NCI-H2081 (cell line): ENCODE measurements at regions not wholly inside any gene's neighbourhood (a gene's known extent, or its start where the extent isn't known, plus 50 kb on each side); places are given as distances from the start of the nearest gene placed in this dataset.
"Not testable (repeated sequence)": the region's sequence is repeated elsewhere in the genome, so short reads cannot be mapped to it uniquely, and the experiment has no call there.

Source experiments
- DNase-seq, 2 experiments: peaks; one replicate each; lab custom pipeline; 2025; lab: John Stamatoyannopoulos, UW

DNA sequence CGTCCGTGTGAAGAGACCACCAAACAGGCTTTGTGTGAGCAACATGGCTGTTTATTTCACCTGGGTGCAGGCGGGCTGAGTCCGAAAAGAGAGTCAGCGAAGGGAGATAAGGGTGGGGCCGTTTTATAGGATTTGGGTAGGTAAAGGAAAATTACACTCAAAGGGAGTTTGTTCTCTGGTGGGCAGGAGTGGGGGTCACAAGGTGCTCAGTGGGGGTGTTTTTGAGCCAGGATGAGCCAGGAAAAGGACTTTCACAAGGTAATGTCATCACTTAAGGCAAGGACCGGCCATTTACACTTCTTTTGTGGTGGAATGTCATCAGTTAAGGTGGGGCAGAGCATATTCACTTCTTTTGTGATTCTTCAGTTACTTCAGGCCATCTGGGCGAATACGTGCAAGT, 488.7 kb upstream of the ZP4 start:
- DNase-seq, result not testable (repeated sequence)

DNA sequence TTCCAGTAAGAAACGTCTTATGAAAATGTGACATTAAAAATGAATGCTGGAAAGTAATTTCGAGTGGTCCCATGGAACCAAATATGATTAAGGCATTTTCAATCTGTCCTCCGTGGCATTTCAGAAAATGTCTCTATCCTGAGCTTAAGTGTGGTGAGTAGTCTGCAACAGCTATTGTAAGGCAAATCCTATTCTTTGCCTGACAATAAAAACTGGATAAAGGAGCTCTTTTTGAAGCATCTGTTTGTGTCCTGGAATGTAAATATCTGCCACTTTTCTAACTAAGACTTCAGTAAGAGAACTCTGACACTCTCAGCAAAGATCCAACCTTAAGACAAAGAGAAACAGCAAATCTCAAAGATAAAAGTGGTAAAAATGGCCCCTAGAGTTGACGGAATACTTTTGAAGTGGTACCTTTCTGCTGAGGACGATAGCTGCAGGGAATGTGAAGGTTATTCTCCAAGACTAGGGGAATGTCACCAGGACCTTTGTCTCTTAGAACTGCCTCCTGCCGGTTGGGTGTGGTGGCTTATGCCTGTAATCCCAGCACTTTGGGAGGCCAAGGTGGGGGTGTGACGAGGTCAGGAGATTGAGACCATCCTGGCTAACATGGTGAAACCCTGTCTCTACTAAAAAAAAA, 486.7 kb upstream of the ZP4 start:
- DNase-seq, result no peak

DNA sequence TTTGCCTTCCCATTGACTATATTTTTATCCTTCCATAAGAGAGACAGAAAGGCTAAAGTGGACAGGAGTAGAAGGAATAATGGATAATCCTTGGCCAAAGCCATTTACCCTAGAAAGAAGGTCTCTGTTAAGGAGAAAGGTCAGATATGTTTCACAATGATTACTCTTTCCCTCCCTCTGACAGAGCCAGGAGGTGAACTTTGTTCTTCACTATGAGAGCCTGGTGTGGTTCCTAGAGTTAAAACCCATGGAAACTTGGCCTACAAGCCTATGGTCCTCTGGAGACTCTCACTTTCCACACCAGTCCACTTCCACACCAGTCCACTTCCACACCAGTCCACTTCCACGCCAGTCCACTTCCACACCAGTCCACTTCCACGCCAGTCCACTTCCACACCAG, 479.9 kb upstream of the ZP4 start:
- DNase-seq, result no peak

DNA sequence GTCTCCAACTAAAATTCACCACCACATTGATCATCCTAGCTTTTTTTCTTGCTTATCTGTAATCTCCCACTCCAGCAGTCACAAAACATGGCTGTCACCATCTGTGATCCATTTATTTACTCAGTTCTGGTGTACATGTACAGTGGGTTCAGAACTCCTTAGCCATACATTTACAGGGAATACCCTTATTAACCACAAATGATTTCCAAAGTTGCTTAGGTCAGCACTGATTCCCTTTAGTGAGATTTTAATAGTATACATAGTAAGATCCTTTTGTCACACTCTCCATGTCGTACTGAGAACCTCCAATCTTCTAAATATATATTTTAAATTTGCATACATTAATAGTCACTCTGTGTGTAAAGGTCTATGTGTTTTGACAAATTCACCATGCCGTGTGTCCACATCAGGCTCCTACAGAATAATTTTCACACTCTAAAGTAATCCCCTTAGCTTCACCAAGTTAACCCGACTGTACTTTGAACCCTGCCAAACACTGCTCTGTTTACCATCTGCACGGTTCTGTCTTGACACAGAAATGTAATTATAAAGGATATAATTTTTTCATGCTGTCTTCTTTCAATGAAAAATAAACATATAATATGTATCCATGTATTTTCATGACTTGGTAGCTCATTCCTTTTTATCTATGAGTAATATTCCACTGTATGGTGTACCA, 473.6 kb upstream of the ZP4 start:
- no peak for DNase-seq

DNA sequence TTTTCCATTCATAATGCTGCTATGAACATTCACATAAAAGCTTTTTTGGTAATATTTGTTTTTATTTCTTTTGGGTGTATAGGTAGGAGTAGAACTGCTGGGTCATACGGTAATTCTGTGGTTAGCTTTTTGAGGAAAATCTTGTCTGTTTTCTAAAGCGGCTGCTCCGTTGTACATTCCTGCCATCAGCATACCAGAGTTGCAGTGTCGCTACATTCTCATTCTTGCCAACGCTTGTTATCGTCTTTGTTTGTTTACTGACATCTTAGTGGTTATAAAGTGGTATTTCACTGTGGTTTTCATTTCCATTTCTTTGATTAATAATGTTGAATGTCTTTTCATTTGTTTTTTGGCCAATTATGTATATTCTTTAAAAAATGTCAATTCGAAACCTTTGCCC, 469.8 kb upstream of the ZP4 start:
- no peak for DNase-seq

DNA sequence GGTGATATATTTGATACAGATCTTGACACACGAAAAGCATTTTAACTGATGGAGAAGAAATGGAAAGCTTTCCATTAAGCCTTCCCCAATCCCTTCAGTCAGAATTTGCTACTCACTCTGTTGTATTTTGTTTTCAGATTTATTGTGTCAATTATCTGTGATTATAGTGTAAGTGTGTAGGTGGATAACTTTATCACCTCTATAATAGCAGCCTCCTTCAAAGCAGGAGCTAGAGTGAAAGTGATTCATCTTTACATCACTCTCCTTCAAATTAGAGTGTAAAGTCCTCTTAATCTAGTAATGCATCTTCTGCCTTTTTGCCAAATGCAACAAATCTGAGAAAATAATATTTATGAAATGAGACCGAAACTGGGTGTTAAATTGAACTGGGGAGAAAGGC, 459.7 kb upstream of the ZP4 start:
- DNase-seq, result no peak

DNA sequence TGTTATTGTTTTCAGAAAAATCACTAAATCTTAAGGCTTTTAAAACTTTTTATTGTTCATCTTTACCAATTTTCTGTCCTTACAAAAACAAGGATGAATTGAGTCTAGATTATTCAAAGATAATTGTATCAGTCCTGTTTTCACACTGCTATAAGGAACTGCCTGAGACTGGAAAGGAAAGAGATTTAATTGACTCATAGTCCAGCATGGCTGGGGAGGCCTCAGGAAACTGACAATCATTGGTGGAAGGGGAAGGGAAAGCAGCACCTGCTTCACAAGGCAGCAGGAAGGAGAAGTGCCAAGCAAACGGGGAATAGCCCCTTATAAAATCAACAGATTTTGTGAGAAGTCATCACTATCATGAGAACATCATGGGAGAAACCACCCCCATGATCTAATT, 455.6 kb upstream of the ZP4 start:
- no peak for DNase-seq

DNA sequence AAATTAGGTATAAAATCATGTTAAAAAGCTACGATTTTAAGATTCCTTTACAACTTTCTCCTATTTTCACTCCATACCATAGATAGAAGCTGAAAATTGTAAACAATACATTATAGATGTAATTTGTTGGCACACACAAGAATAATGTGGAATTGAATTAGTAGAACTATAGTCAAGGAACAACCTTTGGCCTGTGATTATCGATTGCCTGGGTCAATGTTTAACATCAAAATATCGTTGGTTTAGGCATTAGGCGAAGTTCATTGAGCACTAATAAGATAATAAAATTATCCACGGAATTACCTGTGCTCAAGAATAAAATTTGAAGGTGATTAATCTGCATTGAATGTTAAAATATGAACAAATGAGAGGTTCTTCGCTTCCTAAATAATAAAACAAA, 455.1 kb upstream of the ZP4 start:
- DNase-seq, result no peak

DNA sequence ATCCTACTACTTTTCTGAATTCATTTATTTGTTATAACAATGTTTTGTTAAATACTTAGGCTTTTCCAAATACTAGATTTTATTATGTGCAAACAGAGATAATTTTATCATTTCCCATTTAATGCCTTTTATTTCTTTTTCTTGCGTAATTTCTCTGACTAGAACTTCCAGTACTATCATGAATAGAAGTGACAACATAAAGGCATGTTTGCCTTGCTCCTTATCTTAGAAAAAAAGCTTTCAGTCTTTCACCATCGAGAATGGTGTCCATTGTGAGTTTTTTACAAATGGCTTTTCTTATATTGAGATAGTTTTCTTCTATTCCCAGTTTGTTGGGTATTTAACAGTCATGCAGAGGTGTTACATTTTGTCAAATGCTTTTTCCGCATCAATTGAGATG, 453.1 kb upstream of the ZP4 start:
- no peak for DNase-seq

DNA sequence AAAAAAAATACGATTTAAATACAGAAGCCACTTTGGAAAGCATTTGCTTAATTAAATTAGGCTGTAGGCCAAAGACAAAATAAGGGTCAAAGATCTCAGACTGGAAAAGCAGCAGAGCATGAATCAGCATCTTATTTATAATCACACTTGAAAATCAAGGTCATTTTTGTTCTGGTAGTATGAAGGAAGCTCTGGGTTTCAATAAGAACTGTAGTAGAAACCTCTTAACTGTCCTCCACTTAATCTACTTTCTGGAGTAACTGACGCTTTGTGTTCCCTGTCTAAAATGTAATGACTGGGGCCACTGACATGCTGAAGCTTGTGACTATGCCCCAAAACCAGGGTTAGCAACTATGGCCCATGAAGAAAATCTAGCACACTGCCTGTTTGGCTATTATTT, 450.7 kb upstream of the ZP4 start:
- no peak for DNase-seq

DNA sequence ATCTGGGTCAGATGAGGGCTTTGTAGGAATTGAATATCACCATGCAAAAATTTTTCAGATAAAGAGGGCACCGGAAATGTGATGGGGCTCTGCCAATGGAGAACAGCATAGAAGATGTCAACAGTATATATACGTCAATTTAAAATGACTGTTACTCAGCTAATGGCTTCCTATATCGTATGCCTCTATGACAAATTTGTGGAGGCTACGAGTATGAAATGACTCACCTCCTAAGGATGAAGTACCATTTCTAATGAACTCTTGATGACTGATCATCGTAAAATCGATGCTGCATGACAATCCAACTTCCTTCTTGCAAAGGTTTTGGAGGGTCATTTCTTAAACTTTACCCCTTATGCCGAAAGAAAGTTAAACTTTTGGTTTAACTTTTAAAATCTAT, 450.3 kb upstream of the ZP4 start:
- no peak for DNase-seq

DNA sequence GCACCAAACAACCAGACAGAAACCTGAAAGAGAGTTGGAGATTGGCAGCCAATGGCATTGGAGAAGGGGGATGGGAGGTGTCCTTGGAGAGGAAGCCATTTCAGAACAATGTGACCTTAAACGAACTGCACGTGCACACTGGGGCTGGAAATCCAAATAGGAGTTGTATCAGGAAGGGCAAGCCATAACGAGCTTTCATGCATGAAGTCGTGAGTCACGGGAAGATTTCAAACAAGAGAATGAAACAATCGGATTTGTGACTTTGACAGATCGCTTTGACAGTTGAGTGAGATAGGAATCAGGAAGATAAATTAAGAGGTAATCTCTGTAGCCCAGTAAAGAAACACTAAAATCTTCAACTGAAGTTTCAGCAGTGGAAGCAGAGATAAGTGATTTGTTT, 445.8 kb upstream of the ZP4 start:
- no peak for DNase-seq

DNA sequence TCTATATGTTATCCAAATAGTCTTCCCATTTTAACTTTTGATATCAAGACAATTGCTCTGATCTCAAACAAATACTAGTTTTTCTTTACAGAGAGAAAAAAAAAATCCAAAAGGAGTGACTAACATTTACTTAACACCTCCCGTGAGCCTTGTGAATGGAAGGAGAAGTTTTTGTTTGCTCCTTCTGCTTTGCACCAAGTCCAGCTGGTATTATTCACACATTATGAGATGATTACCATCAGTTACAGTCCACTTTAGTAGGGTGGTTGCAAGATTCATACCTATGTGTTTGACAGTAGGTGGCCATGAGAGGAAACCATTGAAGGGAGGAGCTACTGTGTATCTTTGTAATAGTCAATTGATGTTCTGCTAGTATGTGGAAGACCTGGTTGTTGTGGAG, 443.4 kb upstream of the ZP4 start:
- no peak for DNase-seq

DNA sequence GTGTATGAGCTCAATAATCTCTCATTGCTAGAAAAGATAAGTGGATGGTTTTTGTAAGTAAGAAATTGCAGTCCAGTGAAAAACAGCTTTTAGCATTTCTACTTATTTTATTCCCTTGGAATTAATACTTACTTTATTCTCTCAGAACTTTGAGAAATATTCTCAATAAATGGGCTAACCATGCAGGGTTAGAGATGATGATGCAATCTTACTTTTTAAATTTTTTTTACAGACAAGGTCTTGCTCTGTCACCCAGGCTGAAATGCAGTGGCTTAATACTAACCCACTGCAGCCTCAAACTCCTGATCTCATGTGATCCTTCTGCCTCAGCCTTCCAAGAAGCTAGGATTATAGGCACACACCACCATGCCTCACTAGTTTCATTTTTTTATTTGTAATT, 440.8 kb upstream of the ZP4 start:
- DNase-seq, result no peak

DNA sequence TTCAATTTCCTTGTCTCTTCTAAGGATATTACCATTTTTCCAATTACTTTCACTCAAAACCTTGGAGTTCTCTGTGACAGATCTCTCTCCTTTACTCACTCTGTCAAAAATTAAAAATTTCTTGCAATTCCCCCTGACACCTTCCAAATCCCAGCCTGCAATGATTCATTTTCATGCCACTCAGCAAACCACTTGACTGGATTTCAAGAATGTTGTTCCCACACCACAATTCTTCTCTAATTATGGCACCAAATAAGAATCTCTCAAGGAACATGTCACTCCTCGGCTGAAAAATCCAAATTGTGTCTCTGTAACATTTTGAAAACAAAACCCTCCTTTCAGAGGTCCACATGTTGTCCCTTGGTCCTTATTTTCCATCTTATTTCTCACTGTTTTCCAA, 438.9 kb upstream of the ZP4 start:
- no peak for DNase-seq

DNA sequence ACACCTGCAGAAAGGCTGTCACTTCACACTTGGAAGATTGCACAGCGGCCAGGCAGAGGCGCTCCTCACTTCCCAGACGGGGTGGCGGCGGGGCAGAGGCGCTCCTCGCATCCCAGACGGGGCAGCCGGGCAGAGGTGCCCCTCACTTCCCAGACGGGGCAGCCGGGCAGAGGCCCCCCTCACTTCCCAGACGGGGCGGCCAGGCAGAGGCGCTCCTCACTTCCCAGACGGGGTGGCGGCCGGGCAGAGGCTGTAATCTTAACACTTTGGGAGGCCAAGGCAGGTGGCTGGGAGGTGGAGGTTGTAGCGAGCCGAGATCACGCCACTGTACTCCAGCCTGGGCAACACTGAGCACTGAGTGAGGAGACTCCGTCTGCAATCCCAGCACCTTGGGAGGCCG, 436.3 kb upstream of the ZP4 start:
- not testable (repeated sequence) for DNase-seq

DNA sequence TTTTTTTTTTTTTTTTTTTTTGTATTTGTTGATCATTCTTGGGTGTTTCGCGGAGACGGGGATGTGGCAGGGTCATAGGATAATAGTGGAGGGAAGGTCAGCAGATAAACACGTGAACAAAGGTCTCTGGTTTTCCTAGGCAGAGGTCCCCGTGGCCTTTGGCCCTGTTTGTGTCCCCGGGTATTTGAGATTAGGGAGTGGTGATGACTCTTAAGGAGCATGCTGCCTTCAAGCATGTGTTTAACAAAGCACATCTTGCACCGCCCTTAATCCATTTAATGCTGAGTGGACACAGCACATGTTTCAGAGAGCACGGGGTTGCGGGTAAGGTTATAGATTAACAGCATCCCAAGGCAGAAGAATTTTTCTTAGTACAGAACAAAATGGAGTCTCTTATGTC, 435.8 kb upstream of the ZP4 start:
- DNase-seq, result not testable (repeated sequence)

DNA sequence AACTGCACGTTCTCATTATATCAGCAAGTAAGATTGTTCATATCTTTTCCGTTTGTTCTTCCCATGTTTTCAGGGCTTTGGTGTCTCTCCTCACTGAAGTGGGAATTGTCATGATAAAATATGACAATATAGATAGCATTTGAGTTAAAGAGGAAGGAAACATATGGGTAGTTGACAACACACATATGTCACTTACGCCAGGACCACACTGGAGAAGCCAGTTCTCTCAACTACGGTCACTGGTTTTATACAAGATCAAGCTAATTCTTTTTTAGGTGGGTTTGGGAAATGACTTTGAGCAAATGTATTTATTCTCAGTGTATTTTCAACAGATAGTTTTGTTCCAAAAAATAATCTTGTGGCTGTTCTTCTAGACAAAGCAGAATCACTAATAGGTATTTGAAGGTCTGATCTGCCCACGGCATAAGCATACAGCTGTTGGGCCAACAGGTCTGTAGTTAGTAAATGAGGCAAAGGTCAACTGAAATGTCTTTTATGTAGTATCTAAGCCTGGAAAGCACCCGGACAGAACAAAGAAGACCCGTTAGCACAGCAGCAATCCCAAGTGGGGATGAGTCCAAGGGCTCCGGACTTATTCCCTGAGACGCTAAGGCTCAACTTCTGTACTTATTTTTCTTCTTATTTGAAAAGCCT, 433.6 kb upstream of the ZP4 start:
- no peak for DNase-seq

DNA sequence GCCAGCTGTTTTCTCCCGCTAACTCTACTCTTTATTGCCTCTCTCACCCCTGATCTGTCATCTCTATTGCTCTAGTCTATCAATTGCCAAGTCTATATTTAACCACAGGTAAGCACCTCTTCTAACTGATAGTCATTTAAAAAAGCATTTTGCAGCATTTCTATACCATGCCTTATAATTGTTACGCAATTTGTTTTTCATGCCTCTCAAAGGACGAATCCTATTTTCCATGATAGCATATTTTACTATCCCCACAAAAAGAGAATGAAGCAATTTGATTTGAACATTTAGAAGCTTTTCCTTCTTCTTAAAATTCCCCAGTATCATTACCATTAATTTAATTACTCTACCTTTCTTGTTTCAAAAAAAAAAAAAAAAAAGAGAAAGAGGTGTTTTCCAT, 432.8 kb upstream of the ZP4 start:
- no peak for DNase-seq

DNA sequence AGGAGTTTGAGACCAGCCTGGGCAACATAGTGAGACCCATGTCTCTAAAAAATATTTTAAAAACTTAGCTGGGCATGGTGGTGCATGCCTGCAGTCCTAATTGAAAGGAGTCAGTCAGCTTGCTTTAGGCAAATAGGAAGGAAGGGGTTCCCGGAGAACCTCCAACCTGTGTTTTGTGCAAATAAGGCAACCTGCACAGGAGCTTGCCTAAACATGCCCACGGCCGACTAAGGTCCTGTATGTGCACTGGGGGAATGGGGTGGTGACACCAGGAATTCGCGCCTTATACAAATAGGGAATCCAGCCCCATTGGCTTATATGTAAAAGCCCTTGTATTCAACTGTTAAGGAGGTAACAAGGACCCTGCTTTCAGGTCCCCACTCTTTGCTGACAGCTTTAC, 429.2 kb upstream of the ZP4 start:
- DNase-seq, result no peak

DNA sequence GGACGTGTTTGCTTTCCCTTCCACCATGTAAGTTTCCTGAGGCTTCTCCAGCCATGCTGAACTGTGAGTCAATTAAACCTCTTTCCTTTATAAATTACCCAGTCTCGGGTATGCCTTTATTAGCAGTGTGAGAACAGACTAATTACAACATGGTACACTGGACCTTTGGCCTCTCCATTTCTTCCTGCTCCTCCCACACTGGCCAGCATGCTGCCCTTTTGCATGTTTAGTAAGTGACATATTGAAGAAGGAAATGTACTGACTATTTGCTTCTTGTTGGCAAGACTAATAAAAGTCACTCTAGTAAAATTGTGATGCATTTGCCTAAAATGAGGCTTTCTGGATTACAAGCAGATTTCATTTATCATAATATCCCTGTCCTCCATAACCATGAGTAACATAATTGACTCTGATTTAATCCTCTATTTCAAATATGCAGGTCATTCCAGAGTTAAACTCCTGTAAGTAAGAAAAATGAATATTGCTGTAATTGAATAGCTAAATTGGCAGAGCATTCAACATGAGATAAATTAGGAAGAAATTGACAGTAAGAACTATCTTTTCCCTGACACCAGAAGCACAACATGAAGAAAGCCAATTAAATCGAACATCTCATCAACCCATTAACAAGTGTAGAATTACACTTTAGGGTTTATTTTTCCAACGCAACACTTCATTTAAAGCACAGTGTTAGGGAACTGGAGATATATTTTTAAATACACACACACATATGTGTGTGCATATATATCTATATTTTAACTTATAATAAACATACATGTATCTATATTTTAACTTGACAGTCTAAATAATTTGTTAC, 427.8 kb upstream of the ZP4 start:
- DNase-seq, result no peak

DNA sequence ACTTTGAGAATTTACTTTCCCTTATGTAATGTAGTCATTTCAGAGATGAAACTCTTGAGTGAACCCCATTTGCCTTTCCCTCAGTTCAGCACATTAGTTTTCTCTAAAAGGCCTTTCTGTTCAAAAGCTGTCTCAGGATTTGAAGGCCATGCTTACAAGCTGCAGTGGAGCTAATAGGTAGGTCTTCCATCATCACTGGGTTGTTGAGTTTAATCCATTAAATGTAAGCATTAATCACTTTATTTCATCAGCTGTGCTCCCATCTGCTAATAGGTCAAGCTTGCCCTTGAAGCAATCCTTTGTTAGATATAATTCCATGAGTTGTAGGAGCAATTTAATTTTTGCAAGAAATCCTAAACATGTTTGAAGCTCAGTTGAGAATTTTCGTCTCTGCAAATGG, 422.2 kb upstream of the ZP4 start:
- no peak for DNase-seq

DNA sequence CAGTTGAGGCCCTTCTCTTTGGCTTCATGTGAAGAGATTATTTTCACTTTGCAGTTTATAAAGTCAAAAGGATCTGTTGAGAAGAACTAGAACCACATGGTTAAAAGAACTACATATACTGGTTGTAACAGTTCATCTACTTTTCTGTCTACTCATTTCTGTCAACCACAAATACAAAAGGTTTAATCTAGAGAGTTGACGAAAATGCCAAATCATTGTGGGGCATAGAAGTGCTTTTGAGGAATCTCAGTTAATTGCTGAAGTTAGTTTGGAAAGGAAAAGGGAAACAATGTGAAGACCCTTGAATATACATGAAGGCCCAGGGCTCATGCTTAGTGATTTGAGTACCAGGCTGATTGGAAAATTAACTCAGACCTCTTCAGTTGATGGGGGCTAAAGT, 415.7 kb upstream of the ZP4 start:
- DNase-seq, result no peak
